ENCODE measurements at regions not wholly inside any gene's neighbourhood (a gene's known extent, or its start where the extent isn't known, plus 50 kb on each side); places are given as distances from the start of the nearest gene placed in this dataset.

DNA sequence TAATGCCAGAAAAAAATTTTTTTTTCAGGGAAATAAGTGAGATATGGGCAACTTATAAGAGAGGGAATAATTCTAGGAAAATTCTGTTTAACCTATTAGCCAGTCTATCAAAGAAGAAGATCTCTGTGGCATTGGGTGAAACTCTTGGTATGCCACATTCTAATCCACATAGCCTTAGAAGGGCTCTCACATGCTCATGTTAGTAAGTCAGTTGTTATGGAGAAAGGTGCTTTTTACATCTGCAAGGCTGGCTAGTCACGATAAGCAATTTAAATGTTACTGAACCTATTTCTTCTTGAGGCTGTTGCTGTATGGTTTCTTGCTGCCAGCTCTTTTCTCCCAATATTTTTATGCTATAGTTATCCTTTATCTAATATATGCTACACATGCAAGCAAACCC, 89.9 kb upstream of the MAGI1 start:
- DNase-seq = no peak

DNA sequence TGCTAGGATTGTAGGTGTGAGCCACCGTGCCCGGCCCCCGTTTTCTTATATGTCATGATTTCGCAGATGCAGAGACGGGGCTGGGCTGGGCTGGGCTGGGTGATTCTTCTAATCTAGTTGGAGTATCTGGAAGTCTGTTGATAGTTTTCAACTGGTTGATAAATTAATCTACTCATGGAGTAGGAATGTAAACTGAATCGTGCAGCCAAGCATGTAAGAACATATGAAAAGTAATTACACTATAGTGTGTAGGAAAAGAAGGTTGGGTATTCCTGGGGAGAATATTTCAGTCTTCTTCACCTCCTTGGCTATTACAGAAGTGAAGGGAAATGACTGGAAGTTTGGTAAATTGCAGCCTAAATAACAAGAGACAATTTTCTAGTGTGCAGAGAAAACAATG, 82.6 kb upstream of the MAGI1 start:
- peak; percentile 58 for DNase-seq

DNA sequence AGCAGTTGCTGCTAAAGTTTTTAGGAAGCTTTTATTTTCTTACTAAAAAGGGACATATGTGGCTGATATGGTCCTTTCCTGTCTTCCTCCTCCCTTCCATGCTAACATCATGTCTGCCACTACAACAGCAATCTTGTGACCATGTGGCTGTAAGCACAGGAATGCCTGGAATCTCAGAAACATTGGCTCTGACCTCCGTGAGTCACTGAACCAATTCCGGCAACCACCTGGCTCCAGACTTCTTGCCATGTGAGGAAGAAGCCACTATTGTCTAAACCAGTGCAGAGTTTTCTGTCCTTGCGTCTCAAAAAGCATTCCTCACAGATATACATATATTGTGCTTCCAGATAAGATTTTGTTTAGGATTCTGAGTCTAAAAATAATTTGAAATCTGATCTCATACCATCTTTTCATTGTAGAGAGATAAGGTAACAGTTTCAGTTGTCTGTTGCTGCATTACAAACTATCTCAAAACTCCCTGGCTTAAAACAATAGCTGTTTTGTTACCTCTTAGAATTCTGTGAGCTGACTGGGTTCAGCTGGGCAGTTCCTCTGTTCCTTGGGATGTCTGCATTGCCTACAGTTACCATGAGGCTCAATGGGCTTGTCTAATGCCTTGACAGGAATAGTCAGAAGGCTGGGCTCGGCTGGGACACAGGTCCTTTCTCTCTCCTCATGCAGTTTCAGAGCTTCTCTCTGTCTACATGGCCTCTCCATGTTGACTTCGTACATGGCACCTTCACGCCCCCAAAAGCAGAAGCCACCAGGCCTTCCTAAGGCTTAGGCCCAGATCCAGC, 77.3 kb upstream of the MAGI1 start:
- DNase-seq = peak; percentile 93

DNA sequence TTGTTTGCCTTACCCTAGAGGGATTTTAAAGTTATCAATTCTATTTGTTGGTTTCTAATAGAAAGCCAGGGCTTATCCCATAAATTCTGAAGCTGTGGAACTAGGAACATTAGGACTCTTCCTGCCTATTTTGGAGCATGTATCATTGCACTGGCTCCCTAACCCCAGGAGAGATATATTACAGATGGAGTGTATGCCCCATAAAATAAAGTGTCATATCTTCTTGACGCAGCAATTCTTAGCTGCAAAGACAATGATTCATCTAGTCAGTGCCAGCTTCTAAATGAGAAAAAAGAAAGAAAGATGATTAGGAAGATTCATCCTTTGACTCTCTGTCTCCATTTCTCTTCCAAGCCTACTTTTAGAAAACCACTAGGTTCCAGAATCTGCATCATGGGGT, 74.8 kb upstream of the MAGI1 start:
- DNase-seq = no peak

DNA sequence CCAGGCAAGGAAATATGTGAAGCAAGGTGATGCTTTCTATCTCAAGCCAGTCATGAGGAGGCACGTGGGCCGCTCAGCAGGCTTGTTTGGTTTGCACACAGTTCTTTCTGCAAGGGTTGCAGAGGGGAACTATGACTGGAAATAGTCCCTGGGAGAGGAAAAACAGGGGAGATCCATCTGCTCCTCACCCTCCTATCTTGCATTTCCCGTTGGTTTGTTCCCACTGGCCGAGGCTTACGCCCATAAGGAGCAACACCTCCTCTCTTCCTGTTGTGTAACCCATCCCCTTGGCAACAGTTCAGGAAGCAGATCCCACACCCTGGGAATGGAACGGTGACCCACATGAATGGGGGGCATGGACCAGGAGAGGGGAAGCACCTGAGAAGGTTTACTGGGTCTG, 72.1 kb upstream of the MAGI1 start:
- DNase-seq = no peak

DNA sequence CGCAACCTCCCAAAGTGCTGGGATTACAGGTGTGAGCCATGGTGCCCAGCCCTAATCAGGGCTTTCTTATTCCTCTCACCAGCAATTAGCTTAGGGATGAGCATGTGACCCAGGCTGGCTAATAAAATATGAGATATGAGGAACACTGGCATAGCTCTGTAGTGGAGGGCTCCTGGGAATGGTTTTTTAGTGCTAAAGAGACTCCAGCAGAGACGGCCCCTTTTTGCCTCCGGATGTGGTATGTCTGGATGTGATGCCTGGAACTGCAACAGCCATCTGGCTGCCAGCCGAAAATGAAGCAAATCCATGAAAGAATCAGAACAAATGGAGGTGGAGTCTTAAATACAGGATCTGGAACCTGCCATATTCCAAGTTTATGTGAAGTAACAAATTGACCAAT, 69.1 kb upstream of the MAGI1 start:
- DNase-seq = peak; percentile 94

DNA sequence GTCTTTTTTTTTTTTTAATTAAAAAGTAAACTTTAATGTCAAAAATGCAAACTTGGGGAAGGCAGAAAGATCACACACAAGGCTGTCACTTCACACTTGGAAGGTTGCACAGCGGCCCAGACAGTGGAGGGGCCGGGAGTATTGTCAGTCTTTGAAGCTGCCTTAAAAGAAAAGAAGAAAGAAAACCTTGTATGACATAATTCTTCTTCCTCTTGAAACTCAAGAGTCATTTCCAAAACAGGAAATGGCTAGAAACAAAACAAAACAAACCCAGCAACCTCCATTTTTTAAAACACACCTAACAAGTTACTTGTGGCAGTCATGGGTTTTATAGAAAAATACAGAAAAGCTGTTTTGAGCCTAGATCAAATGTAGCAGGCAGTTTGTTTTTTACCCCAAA, 68.1 kb upstream of the MAGI1 start:
- no peak for DNase-seq

DNA sequence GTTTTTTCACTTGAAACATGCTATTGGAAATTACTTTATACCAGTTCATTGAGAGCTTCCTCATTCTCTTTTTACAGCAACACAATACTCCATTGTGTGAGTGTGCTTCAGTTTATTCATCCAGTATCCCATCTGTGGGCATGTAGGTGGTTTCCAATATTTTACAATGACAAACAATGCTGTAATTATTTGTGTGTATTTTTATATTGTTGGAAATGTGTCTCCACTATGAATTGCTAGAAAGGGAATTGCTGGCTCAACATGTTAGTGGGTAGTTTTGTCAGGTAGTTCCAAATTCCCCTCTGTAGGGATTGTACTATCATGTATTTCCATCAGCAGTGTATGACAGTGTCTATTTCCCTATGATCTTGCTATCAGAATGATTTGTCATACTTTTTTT, 65.8 kb upstream of the MAGI1 start:
- DNase-seq = no peak

DNA sequence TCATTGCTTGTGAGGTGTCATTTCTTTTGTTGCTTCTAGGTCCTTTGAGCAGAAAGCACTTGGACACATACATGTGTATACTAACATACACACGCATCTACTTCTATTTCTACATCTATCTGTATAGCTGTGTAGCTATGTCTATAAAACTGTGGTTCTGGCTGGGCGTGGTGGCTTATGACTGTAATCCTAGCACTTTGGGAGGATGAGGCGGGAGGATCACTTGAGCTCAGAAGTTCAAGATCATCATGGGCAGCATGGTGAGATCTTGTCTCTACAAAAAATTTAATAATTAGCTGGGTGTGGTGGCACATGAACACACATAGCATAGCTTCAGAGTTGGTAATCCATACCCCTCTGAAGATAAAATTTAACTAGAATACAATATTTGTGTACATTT, 65.0 kb upstream of the MAGI1 start:
- DNase-seq = no peak

DNA sequence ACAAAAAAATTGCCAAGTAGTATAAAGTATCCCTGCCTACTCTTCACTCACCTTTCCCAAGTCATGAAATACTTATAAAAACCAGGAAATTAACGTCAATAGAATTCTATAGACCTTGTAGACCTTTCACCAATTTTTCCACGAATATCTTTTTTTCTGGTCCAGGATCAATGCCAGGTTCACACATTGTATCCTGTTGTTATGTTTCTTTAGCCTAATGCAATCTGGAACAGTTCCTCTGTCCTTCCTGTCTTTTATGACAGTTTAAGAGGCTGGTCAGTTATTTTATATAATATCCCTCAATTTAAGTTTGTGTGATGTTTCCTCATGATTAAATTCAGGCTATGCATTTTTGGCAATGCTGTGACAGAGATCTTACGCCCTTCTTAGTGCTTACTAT, 63.2 kb upstream of the MAGI1 start:
- DNase-seq = no peak

DNA sequence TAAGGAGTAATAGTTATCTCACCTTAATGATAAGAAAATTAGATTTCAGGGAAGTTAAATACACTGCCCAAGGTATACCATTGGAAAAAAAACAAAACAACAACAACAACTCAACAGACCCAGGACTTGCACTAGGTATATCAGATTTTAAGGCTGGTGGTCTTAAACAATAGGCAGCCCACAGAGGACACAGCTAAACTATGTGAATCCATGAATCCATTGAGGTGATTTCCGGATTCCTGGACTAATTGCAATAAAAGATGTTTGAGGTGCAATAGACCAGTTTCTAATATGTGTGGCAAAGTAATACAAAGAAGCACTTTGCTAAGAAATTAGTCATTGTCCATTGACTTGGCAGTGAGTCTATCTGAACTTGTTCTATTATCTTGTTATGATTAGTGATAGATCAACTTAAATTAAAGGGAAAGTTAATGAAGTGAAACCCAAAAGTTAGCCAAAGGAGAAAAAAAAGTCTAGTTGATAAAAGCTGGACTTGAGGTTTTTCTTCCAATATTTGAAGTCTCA, 60.9 kb upstream of the MAGI1 start:
- DNase-seq = no peak

DNA sequence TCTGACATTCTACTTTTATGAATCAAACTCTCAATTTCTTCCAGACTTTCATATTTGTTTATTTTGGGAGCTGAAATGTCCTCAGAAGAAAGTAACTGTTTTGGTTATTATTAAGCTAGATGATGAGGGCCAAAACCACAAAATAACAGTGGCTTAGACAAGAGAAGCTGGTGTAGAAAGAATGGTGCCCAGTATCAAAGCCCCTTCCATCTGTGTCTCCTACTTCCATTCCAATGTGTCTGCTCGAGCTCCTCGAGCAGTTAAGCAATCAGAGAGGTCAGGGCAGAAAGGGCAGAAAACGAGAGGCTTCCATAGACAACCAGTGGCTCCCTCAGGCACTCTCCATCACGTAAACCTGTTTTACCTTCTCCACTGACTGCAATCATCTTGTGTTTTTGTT, 59.7 kb upstream of the MAGI1 start:
- DNase-seq = peak; percentile 82

DNA sequence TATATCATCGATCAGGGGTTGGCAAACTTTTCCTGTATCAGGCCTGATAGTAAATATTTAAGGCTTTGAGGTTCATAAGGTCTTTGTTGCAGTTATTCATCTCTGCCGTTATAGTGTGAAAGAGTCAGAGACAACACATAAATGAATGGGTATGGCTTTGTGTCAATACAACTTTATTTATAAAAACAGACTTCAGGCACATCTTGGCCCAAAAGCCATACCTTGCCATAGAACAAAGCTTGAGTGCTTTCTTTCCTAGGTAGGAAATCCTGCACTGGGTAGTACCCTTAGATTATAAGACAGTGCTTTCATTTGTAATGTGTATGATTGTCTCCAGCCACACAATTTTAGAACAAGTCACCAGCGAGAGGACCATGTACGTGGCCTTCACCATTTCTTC, 58.9 kb upstream of the MAGI1 start:
- no peak for DNase-seq

DNA sequence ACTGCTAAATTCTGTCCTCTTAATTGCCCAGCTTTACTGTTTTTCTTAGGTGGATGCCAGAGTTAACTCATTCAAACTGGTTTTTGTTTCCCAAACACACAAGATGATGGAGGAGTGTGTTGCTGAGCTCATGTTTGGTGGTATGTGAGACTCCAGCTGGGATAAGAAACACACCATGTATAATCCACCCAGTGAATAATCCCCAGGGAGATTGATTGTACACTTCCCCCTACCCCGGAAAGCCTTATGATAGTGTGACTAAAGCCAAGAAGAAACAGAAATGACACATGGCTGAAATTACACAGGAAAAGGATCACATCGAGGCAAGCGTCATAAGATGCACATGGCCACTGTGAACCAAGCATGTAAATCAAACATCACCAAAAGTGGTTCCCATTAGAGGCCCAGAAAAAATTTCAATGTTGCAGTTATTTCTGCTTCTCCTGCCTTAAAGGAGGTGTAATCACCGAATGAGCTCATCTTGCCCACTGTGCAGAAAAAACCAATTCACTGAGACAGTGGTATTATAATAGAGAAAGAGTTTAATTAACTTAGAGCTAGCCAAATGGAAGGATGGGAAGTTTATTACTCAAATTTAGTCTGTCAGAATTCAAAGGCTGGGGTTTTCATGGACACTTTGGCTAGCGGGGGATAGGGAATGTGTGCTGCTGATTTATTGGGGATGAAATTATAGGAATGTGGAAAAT, 56.7 kb upstream of the MAGI1 start:
- DNase-seq = peak; percentile 93

DNA sequence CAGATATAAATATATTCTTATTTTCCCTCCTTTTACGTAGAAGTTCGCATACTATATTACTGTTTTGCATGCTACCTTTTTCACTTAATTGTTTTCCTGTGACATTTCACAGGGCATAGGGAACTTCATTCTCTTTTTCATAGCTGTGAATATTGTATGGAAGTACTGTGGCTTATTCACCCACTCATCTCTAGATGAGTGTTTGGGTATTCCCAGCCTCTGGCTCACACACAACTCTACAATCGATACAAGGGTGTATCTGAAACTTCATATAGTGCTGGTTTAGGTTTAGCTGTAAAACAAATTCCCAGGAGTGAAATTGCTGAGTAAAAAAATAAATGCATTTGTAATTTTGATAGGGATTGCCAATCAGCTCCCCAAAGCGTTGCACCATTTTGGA, 55.3 kb upstream of the MAGI1 start:
- DNase-seq = no peak

DNA sequence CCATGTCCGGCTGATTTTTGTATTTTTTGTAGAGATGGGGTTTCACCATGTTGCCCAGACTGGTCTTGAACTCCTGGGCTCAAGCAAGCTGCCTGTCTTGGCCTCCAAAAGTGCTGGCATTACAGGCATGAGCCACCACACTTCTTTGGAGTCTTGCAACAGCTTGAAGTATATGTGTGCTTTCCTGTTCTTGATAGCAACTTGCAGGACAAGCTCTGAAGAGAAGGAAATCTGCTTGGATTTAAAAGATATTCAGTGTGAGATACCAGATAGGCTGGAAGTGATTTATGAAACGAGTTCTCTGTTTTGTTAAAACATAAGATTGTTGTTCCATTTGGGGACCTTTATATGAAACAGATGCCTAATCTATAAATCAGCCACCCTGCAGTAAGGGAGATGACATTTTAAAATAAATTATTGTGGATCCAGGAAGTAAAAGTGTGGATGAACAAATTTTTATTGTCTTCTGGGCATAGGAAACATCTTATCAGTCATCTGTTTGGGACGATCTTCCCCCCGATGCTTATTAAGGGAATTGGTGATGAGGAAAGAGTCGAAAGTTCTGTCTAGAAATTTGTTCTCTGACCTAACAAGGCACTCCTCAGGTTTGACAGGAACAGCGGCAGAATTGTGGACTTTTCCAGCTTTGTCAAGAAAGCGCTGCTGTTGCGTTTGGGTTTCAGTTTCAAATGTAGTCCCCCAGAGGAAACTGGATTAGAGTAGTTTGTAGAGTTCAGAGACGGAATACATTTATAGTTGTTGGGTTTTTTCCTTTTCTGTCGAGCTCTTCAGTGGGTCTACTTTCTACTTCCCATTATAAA, 53.7 kb upstream of the MAGI1 start:
- peak; percentile 39 for DNase-seq

All from fibroblast of skin of scalp (primary cell).